HEK293T (cell line): ENCODE measurements at regions not wholly inside any gene's neighbourhood (a gene's known extent, or its start where the extent isn't known, plus 50 kb on each side); places are given as distances from the start of the nearest gene placed in this dataset.

Source experiments
- ARNT ChIP-seq: fragments of 450-650 bp; IDR thresholded peaks from 2 replicates; pipeline ENCODE4 v1.6.1; 2017; ENCODE audit warnings: mild to moderate bottlenecking
- ELF4 ChIP-seq: fragments of 450-650 bp; IDR thresholded peaks from 2 replicates; pipeline ENCODE4 v1.6.1; 2017; ENCODE audit warnings: antibody characterized with exemption
- FOXK2 ChIP-seq: fragments of 450-650 bp; IDR thresholded peaks from 2 replicates; pipeline ENCODE4 v1.6.1; 2016; ENCODE audit warnings: mild to moderate bottlenecking
- SP1 ChIP-seq: fragments of 450-650 bp; IDR thresholded peaks from 2 replicates; pipeline ENCODE4 v1.6.1; 2017
- TARDBP ChIP-seq: fragments of 450-650 bp; IDR thresholded peaks from 2 replicates; pipeline ENCODE4 v1.6.1; 2016
- ZNF384 ChIP-seq: fragments of 450-650 bp; IDR thresholded peaks from 2 replicates; pipeline ENCODE4 v1.6.1; 2016

- TF ChIP-seq TARDBP: no peak
- no peak for TF ChIP-seq ZNF384
- TF ChIP-seq SP1: no peak
- TF ChIP-seq ARNT: no peak
- no peak for TF ChIP-seq ELF4
- no peak for TF ChIP-seq FOXK2
Measured at GRCh38 chr10:64463406-64463805, 942.2 kb downstream of the REEP3 start.
